Upper lobe of right lung (tissue), 1 donor: ENCODE measurements at regions not wholly inside any gene's neighbourhood (a gene's known extent, or its start where the extent isn't known, plus 50 kb on each side); places are given as distances from the start of the nearest gene placed in this dataset.

Source experiments
- ATAC-seq: fragments of 200-7000 bp; cut with Tn5 transposase; one replicate; pipeline ENCODE4 v1.9.1; 2020; ENCODE audit warnings: mild to moderate bottlenecking, moderate library complexity
- DNase-seq: peaks from one replicate; pipeline ENCODE4 v3.0.0-alpha.2; 2020
- H3K27ac ChIP-seq: fragments of 200-600 bp; one replicate; pipeline ENCODE4 v1.8.0; 2022
- H3K27me3 ChIP-seq: fragments of 200-600 bp; one replicate; pipeline ENCODE4 v1.8.0; 2022; ENCODE audit warnings: mild to moderate bottlenecking
- H3K36me3 ChIP-seq: fragments of 200-600 bp; one replicate; pipeline ENCODE4 v1.8.0; 2022
- H3K4me1 ChIP-seq: fragments of 200-600 bp; one replicate; pipeline ENCODE4 v1.8.0; 2022
- H3K4me3 ChIP-seq: fragments of 200-600 bp; one replicate; pipeline ENCODE4 v1.8.0; 2022; ENCODE audit warnings: mild to moderate bottlenecking
- H3K9me3 ChIP-seq: fragments of 200-600 bp; one replicate; pipeline ENCODE4 v1.8.0; 2022
- CTCF ChIP-seq: fragments of 200-600 bp; IDR thresholded peaks from one replicate; pipeline ENCODE4 v1.8.0; 2022; ENCODE audit warnings: antibody characterized with exemption
- intact Hi-C: fragments of 100-400 bp; cut with DNase I; formaldehyde crosslinking; loops from one replicate; pipeline ENCODE4 v1.11.0; 2022
- donor health status: DM: no; HTN: yes; CAD: no; lungs with severe emphysema.

- no peak for TF ChIP-seq CTCF
- intact Hi-C loops: no loop called here
- Histone ChIP-seq H3K9me3 (no peaks in the 10 kb centered on the region), H3K27me3 (no peaks in the 10 kb centered on the region), H3K27ac (no peak overlapping the region), H3K36me3 (no peaks in the 10 kb centered on the region), H3K4me3 (no peak overlapping the region), H3K4me1 (no peaks in the 10 kb centered on the region)
- ATAC-seq: no peak
- DNase-seq: no peak
Observed at GRCh38 chr13:90538063-90538462, 809.4 kb upstream of the MIR17HG start.

DNA sequence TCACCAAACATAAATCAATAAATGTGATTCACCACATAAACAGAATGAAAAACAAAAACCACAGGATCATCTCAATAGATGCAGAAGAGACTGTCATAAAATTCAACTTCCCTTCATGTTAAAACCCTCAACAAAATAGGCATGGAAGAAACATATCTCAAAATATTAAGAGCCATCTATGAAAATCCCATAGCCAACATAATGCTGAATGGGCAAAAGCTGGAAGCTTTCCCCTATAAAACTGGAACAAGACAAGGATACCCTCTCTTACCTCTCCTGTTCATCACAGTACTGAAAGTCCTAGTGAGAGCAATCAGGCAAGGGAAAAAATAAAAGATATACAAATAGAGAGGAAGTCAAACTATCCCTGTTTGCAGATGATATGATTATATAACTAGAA is 806.1 kb upstream of the MIR17HG start:
- no peak overlapping the region for H3K4me3 ChIP-seq
- H3K36me3 ChIP-seq: no peaks in the 10 kb centered on the region
- no peaks in the 10 kb centered on the region for H3K9me3 ChIP-seq
- H3K4me1 ChIP-seq: no peaks in the 10 kb centered on the region
- ATAC-seq: no peak
- no peak for TF ChIP-seq CTCF
- no peak overlapping the region for H3K27ac ChIP-seq
- no peaks in the 10 kb centered on the region for H3K27me3 ChIP-seq
- no peak for DNase-seq
- intact Hi-C loops: no loop called here

- H3K36me3 ChIP-seq: no peaks in the 10 kb centered on the region
- no peaks in the 10 kb centered on the region for H3K27me3 ChIP-seq
- H3K4me3 ChIP-seq: no peak overlapping the region
- H3K4me1 ChIP-seq: no peaks in the 10 kb centered on the region
- DNase-seq (no peak), ATAC-seq (no peak)
- H3K27ac ChIP-seq: no peak overlapping the region
- no peak for TF ChIP-seq CTCF
- no peaks in the 10 kb centered on the region for H3K9me3 ChIP-seq
- intact Hi-C loops: no loop called here
Observed at GRCh38 chr13:90542959-90543505, 804.5 kb upstream of the MIR17HG start.

DNA sequence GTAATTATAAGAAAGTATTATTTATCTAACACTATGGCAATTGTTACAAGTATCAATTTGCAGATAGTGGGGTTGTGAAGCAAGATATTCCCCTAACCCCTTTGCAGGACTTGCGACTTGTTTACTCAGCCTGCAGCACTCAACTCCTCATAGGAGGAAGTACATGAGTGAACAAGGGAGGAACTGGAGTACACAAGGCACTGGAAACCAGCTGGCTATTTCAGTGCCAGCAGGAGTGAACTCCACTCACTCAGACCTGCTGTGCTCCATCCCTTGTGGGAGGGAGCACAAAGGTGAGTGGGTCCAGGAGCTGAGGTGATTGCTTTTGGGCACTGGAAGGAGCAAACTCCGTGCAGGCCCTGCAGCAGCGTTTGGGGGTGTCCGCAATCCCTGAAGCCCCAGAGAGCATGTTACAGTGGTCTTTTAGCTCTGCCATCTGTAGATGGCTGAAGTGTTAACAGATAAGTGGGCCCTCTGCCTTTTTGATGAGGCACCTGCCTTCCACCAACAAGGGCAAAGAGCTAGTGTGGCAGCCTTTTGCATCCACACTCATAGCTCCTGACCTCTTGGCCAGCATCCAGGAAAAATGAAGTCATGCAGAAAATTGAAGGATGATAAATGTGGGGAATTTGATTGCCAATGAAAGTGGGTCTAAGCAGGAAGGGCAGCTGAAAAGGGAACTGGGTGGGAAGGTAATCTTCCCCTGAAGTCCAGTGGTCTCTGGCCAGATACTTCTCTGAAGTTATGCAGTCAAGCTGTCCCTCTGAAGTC is 802.2 kb upstream of the MIR17HG start:
- H3K27me3 ChIP-seq: no peaks in the 10 kb centered on the region
- ATAC-seq: peak; percentile 62
- no peak for DNase-seq

GRCh38 chr13:90547272-90547790 is 800.2 kb upstream of the MIR17HG start:
- Histone ChIP-seq H3K36me3 (no peaks in the 10 kb centered on the region), H3K4me1 (no peaks in the 10 kb centered on the region), H3K27ac (no peak overlapping the region), H3K9me3 (no peaks in the 10 kb centered on the region), H3K4me3 (no peak overlapping the region), H3K27me3 (no peaks in the 10 kb centered on the region)
- intact Hi-C loops: no loop called here
- no peak for DNase-seq
- no peak for TF ChIP-seq CTCF
- ATAC-seq: no peak

More for the DNA sequence above, 802.2 kb upstream of the MIR17HG start:
- Histone ChIP-seq H3K9me3 (no peaks in the 10 kb centered on the region), H3K27ac (no peak overlapping the region), H3K4me3 (no peak overlapping the region), H3K4me1 (no peaks in the 10 kb centered on the region), H3K36me3 (no peaks in the 10 kb centered on the region)
- no peak for TF ChIP-seq CTCF
- intact Hi-C loops: no loop called here
